Lung (tissue), 11 donors: ENCODE measurements at regions not wholly inside any gene's neighbourhood (a gene's known extent, or its start where the extent isn't known, plus 50 kb on each side); places are given as distances from the start of the nearest gene placed in this dataset.

Source experiments
- ATAC-seq: fragments of 200-7000 bp; cut with Tn5 transposase; one replicate; pipeline ENCODE4 v1.9.1; 2020; ENCODE audit warnings: moderate number of reproducible peaks; ENCODE audit not compliant: insufficient read depth, low FRiP score
- DNase-seq, 3 donors: peaks; one replicate each; pipeline ENCODE4 v3.0.0-alpha.2; 2013 to 2017
- H3K27ac ChIP-seq, 2 donors: one replicate each; pipeline ENCODE4 v1.5.1; 2013; ENCODE audit warnings: mild to moderate bottlenecking in 2 of 2, moderate library complexity in 2 of 2, control low read depth in 1 of 2, inconsistent platforms in 1 of 2, low read depth in 1 of 2, low read length in 1 of 2
- H3K27me3 ChIP-seq, 3 donors: one replicate each; pipeline ENCODE4 v1.5.1; 2013; ENCODE audit warnings: low read length in 2 of 3; ENCODE audit not compliant: control insufficient read depth in 3 of 3, insufficient read depth in 3 of 3
- H3K36me3 ChIP-seq, 4 donors: one replicate each; pipeline ENCODE4 v1.5.1; 2013; ENCODE audit warnings: low read length in 4 of 4, mild to moderate bottlenecking in 1 of 4, moderate library complexity in 1 of 4; ENCODE audit not compliant: control insufficient read depth in 4 of 4, insufficient read depth in 4 of 4
- H3K4me1 ChIP-seq, 5 donors: one replicate each; pipeline ENCODE4 v1.5.1; 2013; ENCODE audit warnings: low read length in 5 of 5, mild to moderate bottlenecking in 2 of 5, moderate library complexity in 1 of 5; ENCODE audit not compliant: control insufficient read depth in 5 of 5, insufficient read depth in 5 of 5
- H3K4me3 ChIP-seq: one replicate; pipeline ENCODE4 v1.5.1; 2013; ENCODE audit warnings: mild to moderate bottlenecking, control low read depth, moderate library complexity
- H3K9ac ChIP-seq, 2 donors: one replicate each; pipeline ENCODE4 v1.5.1; 2013; ENCODE audit warnings: low read length in 2 of 2, control low read depth in 1 of 2; ENCODE audit not compliant: insufficient read depth in 1 of 2
- H3K9me3 ChIP-seq, 4 donors: one replicate each; pipeline ENCODE4 v1.5.1; 2013; ENCODE audit warnings: low read length in 3 of 4, mild to moderate bottlenecking in 1 of 4, moderate library complexity in 1 of 4; ENCODE audit not compliant: control insufficient read depth in 4 of 4, insufficient read depth in 3 of 4
- CTCF ChIP-seq: IDR thresholded peaks from 2 replicates; pipeline ENCODE4 v1.5.1; 2012; ENCODE audit warnings: mild to moderate bottlenecking; ENCODE audit errors: control extremely low read depth, extremely low read depth
- WGBS, 2 donors: extraction: QIAGEN DNeasy Blood & Tissue Kit; methylation state at CpG; one replicate each; pipeline ENCODE4 v1.1.7; 2013; 5-methylcytosine and 5-hydroxymethylcytosine counted together
- donor health status: control.
- donor health status: control.
- donor health status: Bipolar disorder and iron deficiency.
- donor health status: healthy.
- donor health status: DM: yes; HTN: yes; CAD: no.

- no peak overlapping the region for H3K4me3 ChIP-seq
- peaks cover 0 to 3% (median 0%) of the 10 kb centered on the region in 5 donors for H3K4me1 ChIP-seq
- no peak for ATAC-seq
- no peak overlapping the region for H3K9ac ChIP-seq
- TF ChIP-seq CTCF: no peak
- H3K27ac ChIP-seq: no peak overlapping the region
- DNase-seq: no peak
- H3K9me3 ChIP-seq: peaks cover 0 to 3% (median 0%) of the 10 kb centered on the region in 4 donors
- H3K27me3 ChIP-seq: no peaks in the 10 kb centered on the region
- 94% methylated on average over 7 of the region's 7 CpGs for WGBS, 2 donors
- H3K36me3 ChIP-seq: no peaks in the 10 kb centered on the region
These were observed 1303.5 kb downstream of the EFNB2 start for GRCh38 chr13:105232006-105232405.

GRCh38 chr13:105231579-105231978 lies 1303.9 kb downstream of the EFNB2 start:
- no peaks in the 10 kb centered on the region for H3K27me3 ChIP-seq
- 90% methylated on average over 2 of the region's 2 CpGs for WGBS, 2 donors
- no peak overlapping the region for H3K4me3 ChIP-seq
- no peak overlapping the region for H3K27ac ChIP-seq
- DNase-seq (no peak), ATAC-seq (no peak)
- no peaks in the 10 kb centered on the region for H3K36me3 ChIP-seq
- no peak for TF ChIP-seq CTCF
- H3K4me1 ChIP-seq: peaks cover 0 to 3% (median 0%) of the 10 kb centered on the region in 5 donors
- H3K9ac ChIP-seq: no peak overlapping the region
- peaks cover 0 to 3% (median 0%) of the 10 kb centered on the region in 4 donors for H3K9me3 ChIP-seq

GRCh38 chr13:105220881-105221280 lies 1314.6 kb downstream of the EFNB2 start:
- no peak overlapping the region for H3K9ac ChIP-seq
- no peak for TF ChIP-seq CTCF
- no peak for DNase-seq
- no peak overlapping the region for H3K27ac ChIP-seq
- no peaks in the 10 kb centered on the region for H3K27me3 ChIP-seq
- 90 to 93% methylated on average over 4 of the region's 4 CpGs for WGBS, 2 donors
- no peaks in the 10 kb centered on the region for H3K36me3 ChIP-seq
- no peak overlapping the region for H3K4me3 ChIP-seq
- H3K4me1 ChIP-seq: no peaks in the 10 kb centered on the region
- no peaks in the 10 kb centered on the region for H3K9me3 ChIP-seq
- no peak for ATAC-seq

GRCh38 chr13:105220063-105220462 lies 1315.4 kb downstream of the EFNB2 start:
- no peak for TF ChIP-seq CTCF
- DNase-seq (no peak), ATAC-seq (no peak)
- Histone ChIP-seq H3K36me3 (no peaks in the 10 kb centered on the region), H3K4me1 (no peaks in the 10 kb centered on the region), H3K9me3 (no peaks in the 10 kb centered on the region), H3K27me3 (no peaks in the 10 kb centered on the region), H3K27ac (no peak overlapping the region), H3K9ac (no peak overlapping the region), H3K4me3 (no peak overlapping the region)
- WGBS, 2 donors: 81 to 88% methylated on average over 8 of the region's 8 CpGs
